Nephron (organoid): ENCODE measurements at regions not wholly inside any gene's neighbourhood (a gene's known extent, or its start where the extent isn't known, plus 50 kb on each side); places are given as distances from the start of the nearest gene placed in this dataset.
"Not testable (repeated sequence)": the region's sequence is repeated elsewhere in the genome, so short reads cannot be mapped to it uniquely, and the experiment has no call there.

Experiments used
- H3K27ac Mint-ChIP-seq, 3 experiments: 2 replicates each; pipeline ENCODE4 v1.8.0; 2020; ENCODE audit warnings: mixed read lengths in 3 of 3, mild to moderate bottlenecking in 2 of 3, moderate library complexity in 1 of 3
- H3K27me3 Mint-ChIP-seq: 2 replicates; pipeline ENCODE4 v1.8.0; 2021; ENCODE audit warnings: low read depth, mild to moderate bottlenecking, moderate library complexity, mixed read lengths
- H3K36me3 Mint-ChIP-seq: 2 replicates; pipeline ENCODE4 v1.8.0; 2020; ENCODE audit warnings: low read depth, mixed read lengths
- H3K4me1 Mint-ChIP-seq: 2 replicates; pipeline ENCODE4 v1.8.0; 2020; ENCODE audit warnings: mixed read lengths
- H3K4me3 Mint-ChIP-seq, 3 experiments: 2 replicates each; pipeline ENCODE4 v1.8.0; 2020; ENCODE audit warnings: mild to moderate bottlenecking in 3 of 3, mixed read lengths in 3 of 3, moderate library complexity in 2 of 3
- H3K9me3 Mint-ChIP-seq: 2 replicates; pipeline ENCODE4 v1.8.0; 2020; ENCODE audit warnings: mixed read lengths
- TF ChIP-seq, protein P1 (sequence below), 3 experiments: fragments of 200-600 bp; sonication (generic); IDR thresholded peaks; one replicate each; pipeline ENCODE4 v1.5.0; 2021; ENCODE audit warnings: antibody characterized with exemption in 3 of 3; ENCODE audit not compliant: unreplicated experiment in 3 of 3

DNA sequence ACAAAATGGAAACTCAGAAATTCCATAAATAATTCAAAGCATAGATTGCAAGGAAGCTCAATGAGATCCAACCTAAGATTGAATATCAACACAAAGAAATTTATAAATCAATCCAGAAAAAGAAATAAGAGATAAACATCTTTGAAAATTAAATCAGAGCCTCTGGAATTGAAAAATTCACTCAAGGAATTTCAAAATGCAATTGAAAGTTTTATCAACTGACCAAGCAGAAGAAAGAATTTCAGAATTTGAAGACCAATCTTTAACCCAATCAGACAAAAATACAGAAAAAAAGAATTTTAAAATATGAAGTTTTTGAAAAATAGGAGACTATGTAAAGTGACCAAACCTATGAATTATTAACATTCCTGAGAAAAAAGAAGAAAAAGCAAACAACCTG lies 134.1 kb downstream of the GASK1B start:
- TF ChIP-seq, protein P1, sequence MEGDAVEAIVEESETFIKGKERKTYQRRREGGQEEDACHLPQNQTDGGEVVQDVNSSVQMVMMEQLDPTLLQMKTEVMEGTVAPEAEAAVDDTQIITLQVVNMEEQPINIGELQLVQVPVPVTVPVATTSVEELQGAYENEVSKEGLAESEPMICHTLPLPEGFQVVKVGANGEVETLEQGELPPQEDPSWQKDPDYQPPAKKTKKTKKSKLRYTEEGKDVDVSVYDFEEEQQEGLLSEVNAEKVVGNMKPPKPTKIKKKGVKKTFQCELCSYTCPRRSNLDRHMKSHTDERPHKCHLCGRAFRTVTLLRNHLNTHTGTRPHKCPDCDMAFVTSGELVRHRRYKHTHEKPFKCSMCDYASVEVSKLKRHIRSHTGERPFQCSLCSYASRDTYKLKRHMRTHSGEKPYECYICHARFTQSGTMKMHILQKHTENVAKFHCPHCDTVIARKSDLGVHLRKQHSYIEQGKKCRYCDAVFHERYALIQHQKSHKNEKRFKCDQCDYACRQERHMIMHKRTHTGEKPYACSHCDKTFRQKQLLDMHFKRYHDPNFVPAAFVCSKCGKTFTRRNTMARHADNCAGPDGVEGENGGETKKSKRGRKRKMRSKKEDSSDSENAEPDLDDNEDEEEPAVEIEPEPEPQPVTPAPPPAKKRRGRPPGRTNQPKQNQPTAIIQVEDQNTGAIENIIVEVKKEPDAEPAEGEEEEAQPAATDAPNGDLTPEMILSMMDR (IDR thresholded peaks at IDR 0.05; ENCODE audit: unreplicated experiment in 3 of 3) = no peak
- Mint-ChIP-seq H3K9me3 (peaks cover 33% of the 10 kb centered on the region), H3K27ac (no peak overlapping the region), H3K27me3 (no peaks in the 10 kb centered on the region), H3K4me3 (no peak overlapping the region), H3K36me3 (no peaks in the 10 kb centered on the region), H3K4me1 (peaks cover 4% of the 10 kb centered on the region)

GRCh38 chr4:158036998-158037397 lies 135.8 kb downstream of the GASK1B start:
- Mint-ChIP-seq H3K27ac (no peak overlapping the region), H3K4me1 (peaks cover 11% of the 10 kb centered on the region), H3K27me3 (no peaks in the 10 kb centered on the region), H3K36me3 (no peaks in the 10 kb centered on the region), H3K4me3 (no peak overlapping the region), H3K9me3 (peaks cover 33% of the 10 kb centered on the region)
- TF ChIP-seq, protein P1 (IDR thresholded peaks at IDR 0.05; ENCODE audit: unreplicated experiment in 3 of 3) = no peak

- TF ChIP-seq, protein P1 (IDR thresholded peaks at IDR 0.05; ENCODE audit: unreplicated experiment in 3 of 3) = no peak
- H3K27me3 Mint-ChIP-seq = no peaks in the 10 kb centered on the region
- H3K27ac Mint-ChIP-seq = no peak overlapping the region
- H3K36me3 Mint-ChIP-seq = no peaks in the 10 kb centered on the region
- peaks cover 11% of the 10 kb centered on the region for H3K4me1 Mint-ChIP-seq
- H3K9me3 Mint-ChIP-seq = peaks cover 23% of the 10 kb centered on the region
- no peak overlapping the region for H3K4me3 Mint-ChIP-seq
These were observed 137.1 kb downstream of the GASK1B start for GRCh38 chr4:158035662-158036195.

GRCh38 chr4:158033416-158034120 lies 139.3 kb downstream of the GASK1B start:
- H3K9me3 Mint-ChIP-seq = peaks cover 29% of the 10 kb centered on the region
- peaks cover under 1% of the 10 kb centered on the region for H3K36me3 Mint-ChIP-seq
- no peak overlapping the region for H3K4me3 Mint-ChIP-seq
- H3K27me3 Mint-ChIP-seq = no peaks in the 10 kb centered on the region
- peak overlapping the region; percentile 67 to 79 (median 68) for H3K27ac Mint-ChIP-seq
- TF ChIP-seq, protein P1 (IDR thresholded peaks at IDR 0.05; ENCODE audit: unreplicated experiment in 3 of 3) = no peak
- peaks cover 11% of the 10 kb centered on the region for H3K4me1 Mint-ChIP-seq

GRCh38 chr4:158032733-158033415 lies 140.0 kb downstream of the GASK1B start:
- peaks cover 11% of the 10 kb centered on the region for H3K4me1 Mint-ChIP-seq
- H3K27me3 Mint-ChIP-seq = no peaks in the 10 kb centered on the region
- TF ChIP-seq, protein P1 (IDR thresholded peaks at IDR 0.05; ENCODE audit: unreplicated experiment in 3 of 3) = no peak
- H3K4me3 Mint-ChIP-seq = no peak overlapping the region
- peaks cover 36% of the 10 kb centered on the region for H3K9me3 Mint-ChIP-seq
- peaks cover 4% of the 10 kb centered on the region for H3K36me3 Mint-ChIP-seq
- H3K27ac Mint-ChIP-seq = peak overlapping the region; percentile 67 to 79 (median 68)

DNA sequence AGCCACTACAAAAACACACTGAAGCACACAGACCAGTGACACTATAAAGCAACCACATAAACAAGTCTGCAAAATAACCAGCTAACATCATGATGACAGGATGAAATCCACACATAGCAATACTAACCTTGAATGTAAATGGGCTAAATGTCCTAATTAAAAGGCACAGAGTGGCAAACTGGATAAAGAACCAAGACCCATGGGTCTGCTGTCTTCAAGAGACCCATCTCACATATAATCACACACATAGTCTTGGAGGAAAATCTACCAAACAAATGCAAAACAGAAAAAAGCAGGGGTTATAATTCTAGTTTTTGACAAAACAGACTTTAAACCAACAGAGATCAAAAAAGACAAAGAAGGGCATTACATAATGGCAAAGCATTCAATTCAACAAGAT lies 144.4 kb downstream of the GASK1B start:
- Mint-ChIP-seq H3K4me1 (peaks cover 18% of the 10 kb centered on the region), H3K27ac (peak overlapping the region in 1 of 3 experiments; percentile 46), H3K9me3 (peaks cover 32% of the 10 kb centered on the region)
- H3K36me3 Mint-ChIP-seq, H3K27me3 Mint-ChIP-seq, H3K4me3 Mint-ChIP-seq: not testable (repeated sequence)
